SK-N-SH treated with all-trans-retinoic acid at 6 μM for 48 hours (cell line): ENCODE measurements at regions not wholly inside any gene's neighbourhood (a gene's known extent, or its start where the extent isn't known, plus 50 kb on each side); places are given as distances from the start of the nearest gene placed in this dataset.

Source experiments
- ATAC-seq: fragments of 200-7000 bp; cut with Tn5 transposase; 3 replicates; pipeline ENCODE4 v1.9.1; 2020; ENCODE audit warnings: mild to moderate bottlenecking, moderate library complexity
- ARNTL ChIP-seq: fragments of 450-650 bp; formaldehyde crosslinking; IDR thresholded peaks from 2 replicates; pipeline ENCODE4 v1.5.0; 2020; ENCODE audit warnings: low read depth, mild to moderate bottlenecking, moderate library complexity, borderline replicate concordance
- BACH2 ChIP-seq: fragments of 250-450 bp; sonication (Bioruptor Pico); IDR thresholded peaks from 2 replicates; pipeline ENCODE4 v1.9.0; 2021; ENCODE audit warnings: mild to moderate bottlenecking, borderline replicate concordance
- CREB5 ChIP-seq: fragments of 250-450 bp; sonication (Bioruptor Pico); IDR thresholded peaks from 2 replicates; pipeline ENCODE4 v1.5.1; 2020; ENCODE audit warnings: low read depth, mild to moderate bottlenecking, moderate library complexity
- CSDC2 ChIP-seq: fragments of 250-450 bp; sonication (Bioruptor Pico); IDR thresholded peaks from 2 replicates; pipeline ENCODE4 v1.5.0; 2020; ENCODE audit warnings: mild to moderate bottlenecking, moderate library complexity
- ESRRG ChIP-seq: fragments of 250-450 bp; sonication (Bioruptor Pico); IDR thresholded peaks from 2 replicates; pipeline ENCODE4 v1.6.1; 2021; ENCODE audit warnings: mild to moderate bottlenecking
- GLIS3 ChIP-seq: fragments of 250-450 bp; sonication (Bioruptor Pico); IDR thresholded peaks from 2 replicates; pipeline ENCODE4 v1.5.0; 2020; ENCODE audit warnings: mild to moderate bottlenecking, moderate library complexity
- ISL1 ChIP-seq: fragments of 250-450 bp; sonication (Bioruptor Pico); IDR thresholded peaks from 2 replicates; pipeline ENCODE4 v2.1.2; 2022; ENCODE audit warnings: mild to moderate bottlenecking, moderate library complexity
- OSR1 ChIP-seq: fragments of 250-450 bp; sonication (Bioruptor Pico); IDR thresholded peaks from 2 replicates; pipeline ENCODE4 v1.8.0; 2022; ENCODE audit warnings: moderate library complexity, mild to moderate bottlenecking, inconsistent platforms
- RARB ChIP-seq: fragments of 250-450 bp; sonication (Bioruptor Pico); IDR thresholded peaks from 2 replicates; pipeline ENCODE4 v1.8.0; 2021; ENCODE audit warnings: mild to moderate bottlenecking, moderate library complexity
- SNAI2 ChIP-seq: fragments of 250-450 bp; sonication (Bioruptor Pico); IDR thresholded peaks from 2 replicates; pipeline ENCODE4 v1.5.0; 2020; ENCODE audit warnings: mild to moderate bottlenecking, moderate library complexity
- TCF4 ChIP-seq: fragments of 250-450 bp; sonication (Bioruptor Pico); IDR thresholded peaks from 2 replicates; pipeline ENCODE4 v1.8.0; 2021; ENCODE audit warnings: mild to moderate bottlenecking, moderate library complexity, borderline replicate concordance
- TOX ChIP-seq: fragments of 250-450 bp; sonication (Bioruptor Pico); IDR thresholded peaks from 2 replicates; pipeline ENCODE4 v1.8.0; 2021; ENCODE audit warnings: mild to moderate bottlenecking, moderate library complexity, borderline replicate concordance
- ZC3H10 ChIP-seq: fragments of 250-450 bp; sonication (Bioruptor Pico); IDR thresholded peaks from 2 replicates; pipeline ENCODE4 v1.5.1; 2021; ENCODE audit warnings: mild to moderate bottlenecking, moderate library complexity
- ZFP3 ChIP-seq: fragments of 250-450 bp; sonication (Bioruptor Pico); IDR thresholded peaks from 2 replicates; pipeline ENCODE4 v1.5.0; 2020; ENCODE audit warnings: mild to moderate bottlenecking, moderate library complexity
- ZNF565 ChIP-seq: fragments of 450-650 bp; formaldehyde crosslinking; conservative IDR thresholded peaks from 2 replicates; pipeline ENCODE4 v1.5.0; 2020; ENCODE audit warnings: low read depth, mild to moderate bottlenecking, moderate library complexity
- ZNF70 ChIP-seq: fragments of 450-650 bp; formaldehyde crosslinking; IDR thresholded peaks from 2 replicates; pipeline ENCODE4 v1.5.0; 2020; ENCODE audit warnings: mild to moderate bottlenecking, moderate library complexity
- ZNF8 ChIP-seq: fragments of 450-650 bp; formaldehyde crosslinking; IDR thresholded peaks from 2 replicates; pipeline ENCODE4 v1.5.0; 2020; ENCODE audit warnings: mild to moderate bottlenecking, moderate library complexity
- TF ChIP-seq, protein P1 (sequence below): fragments of 250-450 bp; sonication (Bioruptor Pico); IDR thresholded peaks from 2 replicates; pipeline ENCODE4 v1.5.1; 2021; ENCODE audit warnings: mild to moderate bottlenecking, moderate library complexity
- TF ChIP-seq, protein P2 (sequence below): fragments of 250-450 bp; sonication (Bioruptor Pico); IDR thresholded peaks from 2 replicates; pipeline ENCODE4 v1.8.0; 2020; ENCODE audit warnings: mild to moderate bottlenecking, moderate library complexity, borderline replicate concordance
- TF ChIP-seq, protein P3 (sequence below): fragments of 250-450 bp; sonication (Bioruptor Pico); IDR thresholded peaks from 2 replicates; pipeline ENCODE4 v1.5.0; 2020; ENCODE audit warnings: mild to moderate bottlenecking, moderate library complexity
- TF ChIP-seq, protein P4 (sequence below): fragments of 250-450 bp; sonication (Bioruptor Pico); IDR thresholded peaks from 2 replicates; pipeline ENCODE4 v1.8.0; 2021; ENCODE audit warnings: low read depth, mild to moderate bottlenecking, moderate library complexity, borderline replicate concordance

DNA sequence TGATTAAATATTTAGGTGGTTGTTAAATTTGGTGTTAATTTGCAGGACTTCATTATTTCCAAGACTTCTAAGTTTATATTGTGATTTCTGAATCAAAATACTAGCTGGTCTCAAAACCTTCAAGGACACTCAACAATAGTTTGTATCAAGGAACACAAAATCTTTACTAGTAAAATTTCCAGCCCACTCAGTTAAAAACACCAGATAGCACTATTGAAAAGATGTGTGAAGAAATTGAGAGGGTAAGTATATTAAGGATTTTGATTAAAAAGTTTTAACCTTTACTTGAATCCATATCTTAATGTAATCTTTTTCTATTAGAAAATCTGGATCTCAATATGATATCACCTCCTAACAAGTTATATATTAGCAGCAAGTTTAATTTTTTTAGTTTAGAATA is 89.3 kb upstream of the UGT8 start:
- ATAC-seq, result no peak

DNA sequence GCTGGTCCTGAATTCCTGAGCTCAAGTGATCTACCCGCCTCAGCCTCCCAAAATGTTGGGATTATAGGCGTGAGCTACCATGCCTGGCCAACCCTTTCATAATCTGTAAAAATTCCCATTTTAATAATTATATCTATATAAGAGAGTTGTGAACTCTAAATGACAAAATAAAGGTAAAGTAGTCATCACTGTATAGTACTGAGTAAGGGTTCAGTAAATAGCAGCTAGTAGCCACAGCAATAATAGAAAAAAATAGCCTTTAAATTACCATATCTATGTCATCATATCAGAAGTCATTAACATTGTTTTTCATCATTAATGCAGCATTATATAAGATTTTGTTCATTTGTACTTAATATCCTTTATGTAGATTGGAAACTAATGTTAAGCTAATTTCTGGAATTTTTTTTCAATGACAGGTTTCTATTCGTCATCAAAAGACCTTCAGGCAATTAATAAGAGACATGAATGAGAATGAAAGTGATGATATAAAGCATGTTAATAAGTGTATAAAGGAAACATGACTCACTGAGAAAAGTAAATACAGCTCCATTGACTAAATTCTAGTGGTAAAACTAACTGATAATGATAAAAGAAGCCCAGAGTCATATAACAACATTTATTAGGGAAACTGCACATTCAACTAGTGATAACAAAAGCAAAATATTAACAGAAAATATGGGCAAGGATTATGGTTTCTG is 85.9 kb upstream of the UGT8 start:
- ATAC-seq, result no peak

More for the DNA sequence above, 89.3 kb upstream of the UGT8 start:
- TF ChIP-seq ESRRG (CRISPR knock-in tag) (no peak), ARNTL (CRISPR knock-in tag) (no peak), CSDC2 (CRISPR knock-in tag) (no peak), ZFP3 (no peak), RARB (no peak), ZNF8 (no peak)

GRCh38 chr4:114519368-114519767 is 79.2 kb upstream of the UGT8 start:
- ATAC-seq, result no peak
- no peak for TF ChIP-seq SNAI2 (CRISPR knock-in tag)
- no peak for TF ChIP-seq ZFP3
- no peak for TF ChIP-seq BACH2
- TF ChIP-seq TCF4 (CRISPR knock-in tag), result no peak
- no peak for TF ChIP-seq TOX (CRISPR knock-in tag)
- no peak for TF ChIP-seq ISL1 (CRISPR knock-in tag)
- TF ChIP-seq ZNF8, result no peak

More for the DNA sequence above, 85.9 kb upstream of the UGT8 start:
- TF ChIP-seq ZNF70 (CRISPR knock-in tag) (no peak), ZNF8 (no peak), TOX (CRISPR knock-in tag) (no peak), RARB (no peak), SNAI2 (CRISPR knock-in tag) (no peak)
- TF ChIP-seq, protein P1, sequence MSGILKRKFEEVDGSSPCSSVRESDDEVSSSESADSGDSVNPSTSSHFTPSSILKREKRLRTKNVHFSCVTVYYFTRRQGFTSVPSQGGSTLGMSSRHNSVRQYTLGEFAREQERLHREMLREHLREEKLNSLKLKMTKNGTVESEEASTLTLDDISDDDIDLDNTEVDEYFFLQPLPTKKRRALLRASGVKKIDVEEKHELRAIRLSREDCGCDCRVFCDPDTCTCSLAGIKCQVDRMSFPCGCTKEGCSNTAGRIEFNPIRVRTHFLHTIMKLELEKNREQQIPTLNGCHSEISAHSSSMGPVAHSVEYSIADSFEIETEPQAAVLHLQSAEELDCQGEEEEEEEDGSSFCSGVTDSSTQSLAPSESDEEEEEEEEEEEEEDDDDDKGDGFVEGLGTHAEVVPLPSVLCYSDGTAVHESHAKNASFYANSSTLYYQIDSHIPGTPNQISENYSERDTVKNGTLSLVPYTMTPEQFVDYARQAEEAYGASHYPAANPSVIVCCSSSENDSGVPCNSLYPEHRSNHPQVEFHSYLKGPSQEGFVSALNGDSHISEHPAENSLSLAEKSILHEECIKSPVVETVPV, result no peak

DNA sequence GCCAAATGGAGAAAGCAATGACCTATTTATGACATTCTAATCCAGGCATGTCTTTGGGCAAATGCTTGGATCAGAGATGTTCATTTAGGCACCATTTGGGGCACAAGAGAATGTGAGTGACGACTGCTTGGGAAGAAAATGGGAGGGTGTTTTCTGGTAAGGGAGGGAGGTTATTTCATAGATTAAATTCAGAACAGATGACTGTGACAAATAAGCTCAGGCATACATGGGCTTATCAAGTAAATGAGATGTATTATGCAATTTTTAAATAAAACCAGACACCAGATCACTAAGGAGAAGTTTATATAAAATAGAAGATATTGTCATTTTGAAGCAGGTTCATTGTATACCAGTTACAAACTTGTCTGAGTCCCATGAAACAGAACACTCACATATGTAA is 71.4 kb upstream of the UGT8 start:
- TF ChIP-seq RARB, result no peak
- no peak for TF ChIP-seq SNAI2 (CRISPR knock-in tag)
- no peak for TF ChIP-seq CREB5 (CRISPR knock-in tag)
- no peak for TF ChIP-seq ZNF565 (CRISPR knock-in tag)
- TF ChIP-seq, protein P2, sequence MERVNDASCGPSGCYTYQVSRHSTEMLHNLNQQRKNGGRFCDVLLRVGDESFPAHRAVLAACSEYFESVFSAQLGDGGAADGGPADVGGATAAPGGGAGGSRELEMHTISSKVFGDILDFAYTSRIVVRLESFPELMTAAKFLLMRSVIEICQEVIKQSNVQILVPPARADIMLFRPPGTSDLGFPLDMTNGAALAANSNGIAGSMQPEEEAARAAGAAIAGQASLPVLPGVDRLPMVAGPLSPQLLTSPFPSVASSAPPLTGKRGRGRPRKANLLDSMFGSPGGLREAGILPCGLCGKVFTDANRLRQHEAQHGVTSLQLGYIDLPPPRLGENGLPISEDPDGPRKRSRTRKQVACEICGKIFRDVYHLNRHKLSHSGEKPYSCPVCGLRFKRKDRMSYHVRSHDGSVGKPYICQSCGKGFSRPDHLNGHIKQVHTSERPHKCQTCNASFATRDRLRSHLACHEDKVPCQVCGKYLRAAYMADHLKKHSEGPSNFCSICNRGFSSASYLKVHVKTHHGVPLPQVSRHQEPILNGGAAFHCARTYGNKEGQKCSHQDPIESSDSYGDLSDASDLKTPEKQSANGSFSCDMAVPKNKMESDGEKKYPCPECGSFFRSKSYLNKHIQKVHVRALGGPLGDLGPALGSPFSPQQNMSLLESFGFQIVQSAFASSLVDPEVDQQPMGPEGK (CRISPR knock-in tag), result no peak
- TF ChIP-seq ISL1 (CRISPR knock-in tag), result no peak
- TF ChIP-seq ZNF70 (CRISPR knock-in tag), result no peak
- TF ChIP-seq TCF4 (CRISPR knock-in tag), result no peak
- no peak for TF ChIP-seq ZNF8
- no peak for TF ChIP-seq ZC3H10 (CRISPR knock-in tag)
- TF ChIP-seq CSDC2 (CRISPR knock-in tag), result no peak
- TF ChIP-seq, protein P3, sequence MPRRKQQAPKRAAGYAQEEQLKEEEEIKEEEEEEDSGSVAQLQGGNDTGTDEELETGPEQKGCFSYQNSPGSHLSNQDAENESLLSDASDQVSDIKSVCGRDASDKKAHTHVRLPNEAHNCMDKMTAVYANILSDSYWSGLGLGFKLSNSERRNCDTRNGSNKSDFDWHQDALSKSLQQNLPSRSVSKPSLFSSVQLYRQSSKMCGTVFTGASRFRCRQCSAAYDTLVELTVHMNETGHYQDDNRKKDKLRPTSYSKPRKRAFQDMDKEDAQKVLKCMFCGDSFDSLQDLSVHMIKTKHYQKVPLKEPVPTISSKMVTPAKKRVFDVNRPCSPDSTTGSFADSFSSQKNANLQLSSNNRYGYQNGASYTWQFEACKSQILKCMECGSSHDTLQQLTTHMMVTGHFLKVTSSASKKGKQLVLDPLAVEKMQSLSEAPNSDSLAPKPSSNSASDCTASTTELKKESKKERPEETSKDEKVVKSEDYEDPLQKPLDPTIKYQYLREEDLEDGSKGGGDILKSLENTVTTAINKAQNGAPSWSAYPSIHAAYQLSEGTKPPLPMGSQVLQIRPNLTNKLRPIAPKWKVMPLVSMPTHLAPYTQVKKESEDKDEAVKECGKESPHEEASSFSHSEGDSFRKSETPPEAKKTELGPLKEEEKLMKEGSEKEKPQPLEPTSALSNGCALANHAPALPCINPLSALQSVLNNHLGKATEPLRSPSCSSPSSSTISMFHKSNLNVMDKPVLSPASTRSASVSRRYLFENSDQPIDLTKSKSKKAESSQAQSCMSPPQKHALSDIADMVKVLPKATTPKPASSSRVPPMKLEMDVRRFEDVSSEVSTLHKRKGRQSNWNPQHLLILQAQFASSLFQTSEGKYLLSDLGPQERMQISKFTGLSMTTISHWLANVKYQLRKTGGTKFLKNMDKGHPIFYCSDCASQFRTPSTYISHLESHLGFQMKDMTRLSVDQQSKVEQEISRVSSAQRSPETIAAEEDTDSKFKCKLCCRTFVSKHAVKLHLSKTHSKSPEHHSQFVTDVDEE (CRISPR knock-in tag), result no peak
- no peak for TF ChIP-seq TOX (CRISPR knock-in tag)

GRCh38 chr4:114527637-114528036 is 71.0 kb upstream of the UGT8 start:
- no peak for ATAC-seq
- TF ChIP-seq GLIS3 (CRISPR knock-in tag) (no peak), ZC3H10 (CRISPR knock-in tag) (no peak), OSR1 (CRISPR knock-in tag) (no peak), RARB (no peak), CREB5 (CRISPR knock-in tag) (no peak), BACH2 (no peak), ESRRG (CRISPR knock-in tag) (no peak)
- TF ChIP-seq, protein P1, result no peak
- TF ChIP-seq, protein P4, sequence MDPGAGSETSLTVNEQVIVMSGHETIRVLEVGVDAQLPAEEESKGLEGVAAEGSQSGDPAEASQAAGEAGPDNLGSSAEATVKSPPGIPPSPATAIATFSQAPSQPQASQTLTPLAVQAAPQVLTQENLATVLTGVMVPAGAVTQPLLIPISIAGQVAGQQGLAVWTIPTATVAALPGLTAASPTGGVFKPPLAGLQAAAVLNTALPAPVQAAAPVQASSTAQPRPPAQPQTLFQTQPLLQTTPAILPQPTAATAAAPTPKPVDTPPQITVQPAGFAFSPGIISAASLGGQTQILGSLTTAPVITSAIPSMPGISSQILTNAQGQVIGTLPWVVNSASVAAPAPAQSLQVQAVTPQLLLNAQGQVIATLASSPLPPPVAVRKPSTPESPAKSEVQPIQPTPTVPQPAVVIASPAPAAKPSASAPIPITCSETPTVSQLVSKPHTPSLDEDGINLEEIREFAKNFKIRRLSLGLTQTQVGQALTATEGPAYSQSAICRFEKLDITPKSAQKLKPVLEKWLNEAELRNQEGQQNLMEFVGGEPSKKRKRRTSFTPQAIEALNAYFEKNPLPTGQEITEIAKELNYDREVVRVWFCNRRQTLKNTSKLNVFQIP, result no peak

More for the DNA sequence above, 71.4 kb upstream of the UGT8 start:
- ATAC-seq, result no peak
